Astrocyte of the spinal cord (primary cell): ENCODE measurements at regions not wholly inside any gene's neighbourhood (a gene's known extent, or its start where the extent isn't known, plus 50 kb on each side); places are given as distances from the start of the nearest gene placed in this dataset.
"Not testable (repeated sequence)": the region's sequence is repeated elsewhere in the genome, so short reads cannot be mapped to it uniquely, and the experiment has no call there.

ENCODE experiments used
- DNase-seq: peaks from one replicate; pipeline ENCODE4 v3.0.0; 2011; ENCODE audit warnings: low read depth, low spot score
- H3K4me3 ChIP-seq: 2 replicates; pipeline ENCODE4 v1.5.1; 2011; ENCODE audit warnings: low read depth, mild to moderate bottlenecking, low read length, moderate library complexity
- CTCF ChIP-seq: IDR thresholded peaks from 2 replicates; pipeline ENCODE4 v1.5.1; 2012; ENCODE audit warnings: low read depth, mild to moderate bottlenecking, low read length, inconsistent platforms
- in situ Hi-C: cut with HindIII; loops from 2 replicates; pipeline ENCODE4 v1.10.0; 2017; ENCODE audit warnings: low sequenced_read_pairs

GRCh38 chr4:126533146-126533805 is 1099.5 kb upstream of the INTU start:
- no peak for TF ChIP-seq CTCF
- no peak overlapping the region for H3K4me3 ChIP-seq
- peak; percentile 8 for DNase-seq
- in situ Hi-C loops, result no loop called here

GRCh38 chr4:126539771-126540170 is 1093.0 kb upstream of the INTU start:
- no peak for TF ChIP-seq CTCF
- DNase-seq, result no peak
- H3K4me3 ChIP-seq, result no peak overlapping the region
- in situ Hi-C loops, result no loop called here

GRCh38 chr4:126541820-126542219 is 1090.9 kb upstream of the INTU start:
- in situ Hi-C loops, result no loop called here
- DNase-seq, result no peak
- no peak overlapping the region for H3K4me3 ChIP-seq
- TF ChIP-seq CTCF, result no peak

- no peak for DNase-seq
- in situ Hi-C loops, result no loop called here
- no peak for TF ChIP-seq CTCF
- no peak overlapping the region for H3K4me3 ChIP-seq
Measured at GRCh38 chr4:126544276-126544675, 1088.5 kb upstream of the INTU start.

GRCh38 chr4:126546197-126546596 is 1086.6 kb upstream of the INTU start:
- H3K4me3 ChIP-seq, DNase-seq, in situ Hi-C loops: not testable (repeated sequence)

GRCh38 chr4:126547352-126547751 is 1085.4 kb upstream of the INTU start:
- no peak for TF ChIP-seq CTCF
- in situ Hi-C loops, result no loop called here
- DNase-seq, result no peak
- no peak overlapping the region for H3K4me3 ChIP-seq

GRCh38 chr4:126548890-126549289 is 1083.9 kb upstream of the INTU start:
- in situ Hi-C loops, result no loop called here
- no peak for TF ChIP-seq CTCF
- no peak for DNase-seq
- no peak overlapping the region for H3K4me3 ChIP-seq
